HEK293 (cell line): ENCODE measurements at regions not wholly inside any gene's neighbourhood (a gene's known extent, or its start where the extent isn't known, plus 50 kb on each side); places are given as distances from the start of the nearest gene placed in this dataset.

ENCODE experiments used
- CTCF ChIA-PET: fragments of 350-600 bp; formaldehyde crosslinking; extraction: SDS; loops from one replicate; lab custom pipeline; 2021; ENCODE audit warnings: antibody characterized with exemption; lab: Yijun Ruan, JAX
- POLR2A ChIA-PET: fragments of 300-600 bp; formaldehyde crosslinking; extraction: SDS; loops from one replicate; lab custom pipeline; 2020; ENCODE audit warnings: antibody characterized with exemption, inconsistent platforms; lab: Yijun Ruan, JAX
- H3K27ac ChIP-seq: fragments of 200-500 bp; sonication (Bioruptor generic); 2 replicates; pipeline ENCODE4 v1.5.1; 2014; ENCODE audit warnings: low read depth, low read length, control low read depth, inconsistent platforms; ENCODE audit errors: extremely low read depth
- H3K36me3 ChIP-seq, 2 experiments: fragments of 200-500 bp in 1 of 2; sonication (Bioruptor generic) in 1 of 2; 1 replicate in 1 of 2; 2 replicates in 1 of 2; pipeline ENCODE4 v1.5.1; 2014 to 2017; ENCODE audit warnings: inconsistent platforms in 2 of 2, low read length in 2 of 2; ENCODE audit not compliant: control insufficient read depth in 2 of 2, insufficient read depth in 1 of 2
- H3K4me1 ChIP-seq: fragments of 200-500 bp; sonication (Bioruptor generic); 2 replicates; pipeline ENCODE4 v1.5.1; 2014; ENCODE audit warnings: mild to moderate bottlenecking, low read length, inconsistent platforms; ENCODE audit not compliant: control insufficient read depth, insufficient read depth
- H3K4me3 ChIP-seq: 2 replicates; pipeline ENCODE4 v1.5.1; 2011; ENCODE audit warnings: low read depth, mild to moderate bottlenecking, control low read depth, low read length, moderate library complexity
- H3K9me3 ChIP-seq: fragments of 200-500 bp; sonication (Bioruptor generic); 2 replicates; pipeline ENCODE4 v1.5.1; 2014; ENCODE audit warnings: low read depth, low read length, inconsistent platforms; ENCODE audit not compliant: control insufficient read depth, insufficient read depth
- BCL6B ChIP-seq: fragments of 450-650 bp; formaldehyde crosslinking; IDR thresholded peaks from 2 replicates; pipeline ENCODE4 v1.5.1; 2017; ENCODE audit warnings: missing biosample characterization, missing genetic modification characterization
- GLIS1 ChIP-seq: fragments of 450-650 bp; formaldehyde crosslinking; IDR thresholded peaks from 2 replicates; pipeline ENCODE4 v1.5.1; 2016; ENCODE audit warnings: missing biosample characterization, missing genetic modification characterization
- KLF10 ChIP-seq: fragments of 450-650 bp; IDR thresholded peaks from 2 replicates; pipeline ENCODE4 v1.5.1; 2018; ENCODE audit warnings: missing biosample characterization, mild to moderate bottlenecking, missing genetic modification characterization
- SP3 ChIP-seq: fragments of 450-650 bp; formaldehyde crosslinking; IDR thresholded peaks from 2 replicates; pipeline ENCODE4 v1.5.1; 2016; ENCODE audit warnings: missing biosample characterization, missing genetic modification characterization
- YY2 ChIP-seq: fragments of 450-650 bp; formaldehyde crosslinking; IDR thresholded peaks from 2 replicates; pipeline ENCODE4 v1.5.1; 2016; ENCODE audit warnings: missing biosample characterization, missing genetic modification characterization
- ZBTB20 ChIP-seq: fragments of 450-650 bp; formaldehyde crosslinking; IDR thresholded peaks from 2 replicates; pipeline ENCODE4 v1.5.1; 2016; ENCODE audit warnings: missing biosample characterization, missing genetic modification characterization
- ZBTB48 ChIP-seq: fragments of 450-650 bp; formaldehyde crosslinking; IDR thresholded peaks from 2 replicates; pipeline ENCODE4 v1.5.1; 2016; ENCODE audit warnings: missing biosample characterization, missing genetic modification characterization
- ZBTB6 ChIP-seq: fragments of 450-650 bp; formaldehyde crosslinking; IDR thresholded peaks from 2 replicates; pipeline ENCODE4 v1.5.1; 2017; ENCODE audit warnings: missing biosample characterization, missing genetic modification characterization
- ZBTB7A ChIP-seq: fragments of 450-650 bp; formaldehyde crosslinking; IDR thresholded peaks from 2 replicates; pipeline ENCODE4 v1.5.1; 2016; ENCODE audit warnings: low read depth, missing biosample characterization, missing genetic modification characterization
- ZIC2 ChIP-seq: fragments of 450-650 bp; formaldehyde crosslinking; IDR thresholded peaks from 2 replicates; pipeline ENCODE4 v1.5.1; 2016; ENCODE audit warnings: missing biosample characterization, missing genetic modification characterization
- ZNF10 ChIP-seq: fragments of 450-650 bp; formaldehyde crosslinking; IDR thresholded peaks from 2 replicates; pipeline ENCODE4 v1.5.1; 2017; ENCODE audit warnings: missing biosample characterization, missing genetic modification characterization
- ZNF112 ChIP-seq: fragments of 450-650 bp; formaldehyde crosslinking; IDR thresholded peaks from 2 replicates; pipeline ENCODE4 v1.5.0; 2017; ENCODE audit warnings: missing biosample characterization, missing genetic modification characterization
- ZNF146 ChIP-seq: fragments of 450-650 bp; formaldehyde crosslinking; IDR thresholded peaks from 2 replicates; pipeline ENCODE4 v1.5.1; 2016; ENCODE audit warnings: missing biosample characterization, missing genetic modification characterization
- ZNF23 ChIP-seq: fragments of 450-650 bp; formaldehyde crosslinking; IDR thresholded peaks from 2 replicates; pipeline ENCODE4 v1.5.1; 2016; ENCODE audit warnings: missing biosample characterization, missing genetic modification characterization, borderline replicate concordance
- ZNF26 ChIP-seq: fragments of 450-650 bp; formaldehyde crosslinking; IDR thresholded peaks from 2 replicates; pipeline ENCODE4 v1.5.1; 2016; ENCODE audit warnings: missing biosample characterization, missing genetic modification characterization
- ZNF266 ChIP-seq: fragments of 450-650 bp; formaldehyde crosslinking; IDR thresholded peaks from 2 replicates; pipeline ENCODE4 v1.5.1; 2016; ENCODE audit warnings: missing biosample characterization, missing genetic modification characterization, low read depth
- ZNF274 ChIP-seq, 2 experiments: fragments of 200-500 bp in 1 of 2; fragments of 450-650 bp in 1 of 2; sonication (Bioruptor generic) in 1 of 2; formaldehyde crosslinking in 1 of 2; IDR thresholded peaks; 2 replicates each; pipeline versions ENCODE4 v1.5.1 to v1.6.1; 2014 to 2016; ENCODE audit warnings: borderline replicate concordance in 1 of 2, inconsistent platforms in 1 of 2, low read length in 1 of 2, missing biosample characterization in 1 of 2, missing genetic modification characterization in 1 of 2
- ZNF324 ChIP-seq: fragments of 450-650 bp; formaldehyde crosslinking; IDR thresholded peaks from 2 replicates; pipeline ENCODE4 v1.5.1; 2016; ENCODE audit warnings: missing biosample characterization, missing genetic modification characterization
- ZNF561 ChIP-seq: fragments of 450-650 bp; IDR thresholded peaks from 2 replicates; pipeline ENCODE4 v1.5.1; 2018; ENCODE audit warnings: missing biosample characterization, missing genetic modification characterization, borderline replicate concordance
- ZNF626 ChIP-seq: fragments of 450-650 bp; sonication (Bioruptor Pico); formaldehyde crosslinking; IDR thresholded peaks from 2 replicates; pipeline ENCODE4 v1.5.1; 2018; ENCODE audit warnings: missing biosample characterization, missing genetic modification characterization, inconsistent platforms
- ZNF76 ChIP-seq: fragments of 450-650 bp; formaldehyde crosslinking; IDR thresholded peaks from 2 replicates; pipeline ENCODE4; 2016; ENCODE audit warnings: low read depth, missing biosample characterization, missing genetic modification characterization, borderline replicate concordance
- ZSCAN30 ChIP-seq: fragments of 450-650 bp; IDR thresholded peaks from 2 replicates; pipeline ENCODE4 v1.5.1; 2018; ENCODE audit warnings: missing biosample characterization, mild to moderate bottlenecking, missing genetic modification characterization, moderate library complexity
- TF ChIP-seq, protein P1 (sequence below): fragments of 450-650 bp; formaldehyde crosslinking; IDR thresholded peaks from 2 replicates; pipeline ENCODE4 v1.5.1; 2016; ENCODE audit warnings: missing biosample characterization, missing genetic modification characterization

GRCh38 chr5:168006456-168007130 is 284.9 kb upstream of the WWC1 start (continued):
- TF ChIP-seq ZBTB20 (tag by site-specific recombination) = no peak
- TF ChIP-seq ZBTB7A = no peak
- TF ChIP-seq YY2 (tag by site-specific recombination) = no peak

GRCh38 chr5:168007286-168007685 is 284.2 kb upstream of the WWC1 start:
- ChIA-PET POLR2A (interaction anchor here (0.6 kb wide), 1 partner anchor 1273 kb away, joined by 3 read pairs; no protein-coding TSS in a partner anchor), CTCF (interaction anchor here (0.9 kb wide), 1 partner anchor 21 kb away, joined by 3 read pairs; no protein-coding TSS in a partner anchor)
- Histone ChIP-seq H3K4me3 (no peak overlapping the region), H3K4me1 (no peaks in the 10 kb centered on the region), H3K9me3 (no peaks in the 10 kb centered on the region), H3K36me3 (no peaks in the 10 kb centered on the region), H3K27ac (no peak overlapping the region)
- TF ChIP-seq SP3 (tag by site-specific recombination) (no peak), ZIC2 (tag by site-specific recombination) (no peak), ZNF112 (tag by site-specific recombination) (no peak), ZSCAN30 (tag by site-specific recombination) (no peak), ZNF76 (no peak), ZNF626 (tag by site-specific recombination) (no peak), BCL6B (tag by site-specific recombination) (no peak), ZNF561 (no peak), GLIS1 (tag by site-specific recombination) (no peak), ZNF266 (tag by site-specific recombination) (no peak), ZNF324 (tag by site-specific recombination) (no peak), ZBTB6 (tag by site-specific recombination) (no peak), ZNF146 (tag by site-specific recombination) (no peak), KLF10 (tag by site-specific recombination) (no peak), ZNF274 (IDR thresholded peaks at IDR 0.05; ENCODE audit: low read length) (no peak), ZNF274 (tag by site-specific recombination; IDR thresholded peaks at IDR 0.05; ENCODE audit: borderline replicate concordance) (no peak), ZNF10 (tag by site-specific recombination) (no peak), ZNF26 (tag by site-specific recombination) (no peak), ZBTB48 (tag by site-specific recombination) (no peak), ZNF23 (tag by site-specific recombination) (no peak)
- TF ChIP-seq, protein P1, sequence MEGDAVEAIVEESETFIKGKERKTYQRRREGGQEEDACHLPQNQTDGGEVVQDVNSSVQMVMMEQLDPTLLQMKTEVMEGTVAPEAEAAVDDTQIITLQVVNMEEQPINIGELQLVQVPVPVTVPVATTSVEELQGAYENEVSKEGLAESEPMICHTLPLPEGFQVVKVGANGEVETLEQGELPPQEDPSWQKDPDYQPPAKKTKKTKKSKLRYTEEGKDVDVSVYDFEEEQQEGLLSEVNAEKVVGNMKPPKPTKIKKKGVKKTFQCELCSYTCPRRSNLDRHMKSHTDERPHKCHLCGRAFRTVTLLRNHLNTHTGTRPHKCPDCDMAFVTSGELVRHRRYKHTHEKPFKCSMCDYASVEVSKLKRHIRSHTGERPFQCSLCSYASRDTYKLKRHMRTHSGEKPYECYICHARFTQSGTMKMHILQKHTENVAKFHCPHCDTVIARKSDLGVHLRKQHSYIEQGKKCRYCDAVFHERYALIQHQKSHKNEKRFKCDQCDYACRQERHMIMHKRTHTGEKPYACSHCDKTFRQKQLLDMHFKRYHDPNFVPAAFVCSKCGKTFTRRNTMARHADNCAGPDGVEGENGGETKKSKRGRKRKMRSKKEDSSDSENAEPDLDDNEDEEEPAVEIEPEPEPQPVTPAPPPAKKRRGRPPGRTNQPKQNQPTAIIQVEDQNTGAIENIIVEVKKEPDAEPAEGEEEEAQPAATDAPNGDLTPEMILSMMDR (tag by site-specific recombination) = no peak
